Esophagus (tissue), 2 donors: ENCODE measurements at regions not wholly inside any gene's neighbourhood (a gene's known extent, or its start where the extent isn't known, plus 50 kb on each side); places are given as distances from the start of the nearest gene placed in this dataset.

Source experiments
- H3K27ac ChIP-seq, 2 donors: one replicate each; pipeline ENCODE4 v1.5.1; 2013; ENCODE audit warnings: low read depth in 2 of 2, mild to moderate bottlenecking in 2 of 2, inconsistent platforms in 1 of 2, low read length in 1 of 2, moderate library complexity in 1 of 2
- H3K27me3 ChIP-seq, 2 donors: one replicate each; pipeline ENCODE4 v1.6.1; 2013; ENCODE audit warnings: low read length in 2 of 2, control low read depth in 1 of 2, mild to moderate bottlenecking in 1 of 2; ENCODE audit not compliant: insufficient read depth in 2 of 2, control insufficient read depth in 1 of 2
- H3K36me3 ChIP-seq, 2 donors: one replicate each; pipeline ENCODE4 v1.6.1; 2013; ENCODE audit warnings: low read length in 1 of 2; ENCODE audit not compliant: control insufficient read depth in 2 of 2, insufficient read depth in 2 of 2
- H3K4me1 ChIP-seq, 2 donors: one replicate each; pipeline ENCODE4 v1.6.1; 2013; ENCODE audit warnings: low read length in 1 of 2; ENCODE audit not compliant: control insufficient read depth in 2 of 2, insufficient read depth in 2 of 2
- H3K4me3 ChIP-seq, 2 donors: one replicate each; pipeline ENCODE4 v1.5.1; 2013; ENCODE audit warnings: low read length in 2 of 2, mild to moderate bottlenecking in 2 of 2, low read depth in 1 of 2, moderate library complexity in 1 of 2
- H3K9me3 ChIP-seq, 2 donors: one replicate each; pipeline ENCODE4 v1.6.1; 2013; ENCODE audit warnings: mild to moderate bottlenecking in 2 of 2, low read depth in 1 of 2, low read length in 1 of 2, moderate library complexity in 1 of 2; ENCODE audit not compliant: control insufficient read depth in 2 of 2, insufficient read depth in 1 of 2
- WGBS, 2 donors: extraction: QIAGEN DNeasy Blood & Tissue Kit; methylation state at CpG; one replicate each; pipeline ENCODE4 v1.1.7; 2013; 5-methylcytosine and 5-hydroxymethylcytosine counted together
- donor health status: healthy with polysubstance abuse.
- donor health status: Bipolar disorder and iron deficiency.

DNA sequence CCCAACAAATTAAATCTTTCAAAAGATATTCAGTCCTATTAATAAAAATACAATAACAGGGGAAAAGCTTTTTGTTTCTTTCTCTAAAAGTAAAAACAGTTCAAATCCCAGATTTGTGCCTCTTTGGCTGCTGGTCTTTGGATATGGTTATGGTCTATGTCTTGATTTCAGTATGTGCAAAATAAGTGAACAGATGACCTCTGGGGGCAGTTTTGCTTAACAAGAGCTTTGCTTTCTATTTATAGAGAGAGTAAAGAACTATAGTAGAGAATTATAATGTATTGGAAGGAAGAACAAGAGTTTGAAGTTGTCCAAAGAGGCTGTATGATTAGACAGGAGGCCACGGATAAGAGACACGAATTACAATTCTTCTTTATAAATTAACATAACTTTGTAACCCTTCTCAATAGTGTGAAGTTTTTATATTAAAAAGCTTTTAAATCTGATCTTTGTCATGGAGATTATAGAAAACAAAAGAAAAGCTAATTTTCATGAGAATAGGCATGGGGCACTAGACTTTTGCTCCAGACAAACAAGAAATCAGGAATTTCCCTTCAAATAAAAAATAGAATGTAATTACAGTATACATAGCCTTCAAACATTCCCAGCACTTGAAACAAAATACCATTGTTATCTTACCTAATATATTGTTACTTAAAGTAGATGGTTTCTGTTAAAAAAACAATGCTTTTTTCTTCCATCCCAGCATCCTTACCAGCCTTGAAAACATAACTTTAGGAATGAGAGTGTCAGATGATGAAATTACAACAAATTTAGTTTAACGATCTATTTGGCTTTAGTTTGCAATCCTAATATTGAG is 432.7 kb upstream of the ARHGEF26 start:
- Histone ChIP-seq H3K36me3 (no peaks in the 10 kb centered on the region), H3K9me3 (no peaks in the 10 kb centered on the region), H3K27me3 (no peaks in the 10 kb centered on the region), H3K4me3 (no peak overlapping the region), H3K27ac (no peak overlapping the region), H3K4me1 (no peaks in the 10 kb centered on the region)
- WGBS, 2 donors: 79 to 85% methylated on average over 3 of the region's 3 CpGs

DNA sequence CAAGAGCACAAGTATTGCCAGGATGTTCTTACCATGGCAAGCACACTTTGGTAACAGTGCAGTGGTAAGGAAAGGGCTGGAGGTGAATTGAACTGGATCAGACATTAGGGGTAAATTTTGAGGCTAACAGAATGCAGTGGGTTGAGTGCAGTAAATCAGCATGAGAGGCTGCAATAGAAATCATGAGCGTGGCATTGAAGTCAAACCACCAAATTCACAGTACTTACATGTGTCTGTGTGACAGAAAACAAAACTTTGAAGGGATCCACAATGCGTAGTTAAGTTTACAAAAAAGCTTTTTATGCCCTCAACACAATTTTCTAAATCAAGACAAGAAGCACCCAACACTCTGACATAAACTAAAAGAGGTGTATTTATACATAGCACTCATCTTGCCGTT is 428.0 kb upstream of the ARHGEF26 start:
- Histone ChIP-seq H3K9me3 (no peaks in the 10 kb centered on the region), H3K36me3 (no peaks in the 10 kb centered on the region), H3K27me3 (no peaks in the 10 kb centered on the region), H3K27ac (no peak overlapping the region), H3K4me3 (no peak overlapping the region), H3K4me1 (no peaks in the 10 kb centered on the region)
- 79 to 83% methylated on average over 3 of the region's 3 CpGs for WGBS, 2 donors

DNA sequence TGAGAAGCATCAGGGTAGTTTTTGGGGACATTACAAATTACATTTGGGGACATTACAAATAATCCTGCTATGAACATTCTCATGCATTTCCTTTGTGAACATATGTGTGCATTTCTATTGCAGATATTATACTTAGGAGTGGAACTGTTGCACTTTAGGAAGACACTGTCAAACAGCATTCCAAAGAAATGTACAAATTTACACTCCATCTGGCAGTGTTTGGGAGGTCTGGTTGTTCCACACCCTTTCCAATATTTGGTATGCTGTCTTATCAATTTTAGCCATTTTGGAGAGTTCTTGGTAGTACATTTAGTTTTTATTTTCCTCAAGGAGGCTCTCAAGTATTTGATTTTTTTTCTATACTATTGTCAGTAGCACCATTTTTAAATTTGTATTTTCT is 419.1 kb upstream of the ARHGEF26 start:
- Histone ChIP-seq H3K36me3 (no peaks in the 10 kb centered on the region), H3K4me1 (no peaks in the 10 kb centered on the region), H3K27me3 (no peaks in the 10 kb centered on the region), H3K9me3 (no peaks in the 10 kb centered on the region), H3K4me3 (no peak overlapping the region), H3K27ac (no peak overlapping the region)

DNA sequence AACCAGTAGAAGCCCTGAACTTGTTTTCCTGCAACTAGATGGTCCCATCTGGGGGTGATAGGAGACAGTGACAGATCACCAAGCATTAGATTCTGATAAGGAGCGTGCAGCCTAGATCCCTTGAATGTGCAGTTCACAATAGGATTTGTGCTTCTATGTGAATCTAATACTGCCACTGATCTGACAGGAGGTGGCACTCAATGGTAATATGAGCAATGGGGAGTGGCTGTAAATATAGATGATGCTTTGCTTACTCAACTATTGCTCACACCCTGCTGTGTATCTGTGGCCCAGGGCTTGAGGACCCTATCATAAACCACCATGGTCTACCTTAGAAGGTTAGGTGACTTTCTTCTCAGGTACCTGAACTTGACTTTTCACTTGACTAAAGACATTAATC is 417.1 kb upstream of the ARHGEF26 start:
- WGBS, 2 donors: 38 to 73% methylated on average over 1 of the region's 1 CpG
- no peak overlapping the region for H3K27ac ChIP-seq
- H3K4me3 ChIP-seq: no peak overlapping the region
- no peaks in the 10 kb centered on the region for H3K4me1 ChIP-seq
- H3K9me3 ChIP-seq: no peaks in the 10 kb centered on the region
- no peaks in the 10 kb centered on the region for H3K36me3 ChIP-seq
- no peaks in the 10 kb centered on the region for H3K27me3 ChIP-seq

DNA sequence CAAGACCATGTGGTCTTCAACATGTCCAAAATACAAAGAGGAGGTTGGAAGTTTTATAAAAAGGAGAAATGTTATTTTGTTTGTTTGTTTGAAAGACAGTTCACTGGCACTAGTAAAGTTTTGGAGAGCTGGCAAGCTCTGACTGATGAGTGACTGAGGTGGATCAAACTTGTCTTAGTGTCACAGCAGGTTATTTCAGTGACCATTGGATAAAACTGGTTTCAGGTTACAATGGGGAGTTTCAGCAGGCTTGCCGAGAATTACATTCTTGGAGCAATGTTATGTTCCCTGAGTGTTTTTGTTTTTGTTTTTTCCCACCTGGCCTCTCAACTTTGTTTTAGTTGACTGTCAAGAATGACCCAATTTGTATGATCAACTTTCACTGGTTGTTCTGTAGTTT is 414.5 kb upstream of the ARHGEF26 start:
- 42 to 43% methylated on average over 1 of the region's 1 CpG for WGBS, 2 donors
- Histone ChIP-seq H3K27me3 (no peaks in the 10 kb centered on the region), H3K4me1 (no peaks in the 10 kb centered on the region), H3K27ac (no peak overlapping the region), H3K9me3 (no peaks in the 10 kb centered on the region), H3K4me3 (no peak overlapping the region), H3K36me3 (no peaks in the 10 kb centered on the region)

DNA sequence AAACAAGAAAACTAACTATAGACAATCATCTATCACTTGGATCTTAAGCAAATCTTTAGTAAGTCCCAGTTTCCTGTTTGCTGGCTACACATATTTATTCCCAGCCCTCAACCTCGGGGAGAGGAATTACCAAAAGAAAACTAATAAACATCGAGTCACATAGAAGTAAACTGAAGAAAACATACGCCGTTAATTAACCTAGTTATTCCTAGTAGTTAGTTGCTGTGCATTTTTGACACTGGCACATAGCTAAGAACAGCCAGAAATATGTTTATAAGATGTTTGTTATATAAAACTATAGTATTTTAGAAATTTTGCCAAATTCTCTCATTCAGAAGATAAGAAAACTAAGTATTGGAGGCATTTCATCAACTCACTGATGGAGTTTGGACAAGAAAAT is 407.2 kb upstream of the ARHGEF26 start:
- Histone ChIP-seq H3K4me3 (no peak overlapping the region), H3K9me3 (no peaks in the 10 kb centered on the region), H3K27ac (no peak overlapping the region), H3K27me3 (no peaks in the 10 kb centered on the region), H3K36me3 (no peaks in the 10 kb centered on the region), H3K4me1 (no peaks in the 10 kb centered on the region)
- 68 to 72% methylated on average over 4 of the region's 4 CpGs for WGBS, 2 donors

DNA sequence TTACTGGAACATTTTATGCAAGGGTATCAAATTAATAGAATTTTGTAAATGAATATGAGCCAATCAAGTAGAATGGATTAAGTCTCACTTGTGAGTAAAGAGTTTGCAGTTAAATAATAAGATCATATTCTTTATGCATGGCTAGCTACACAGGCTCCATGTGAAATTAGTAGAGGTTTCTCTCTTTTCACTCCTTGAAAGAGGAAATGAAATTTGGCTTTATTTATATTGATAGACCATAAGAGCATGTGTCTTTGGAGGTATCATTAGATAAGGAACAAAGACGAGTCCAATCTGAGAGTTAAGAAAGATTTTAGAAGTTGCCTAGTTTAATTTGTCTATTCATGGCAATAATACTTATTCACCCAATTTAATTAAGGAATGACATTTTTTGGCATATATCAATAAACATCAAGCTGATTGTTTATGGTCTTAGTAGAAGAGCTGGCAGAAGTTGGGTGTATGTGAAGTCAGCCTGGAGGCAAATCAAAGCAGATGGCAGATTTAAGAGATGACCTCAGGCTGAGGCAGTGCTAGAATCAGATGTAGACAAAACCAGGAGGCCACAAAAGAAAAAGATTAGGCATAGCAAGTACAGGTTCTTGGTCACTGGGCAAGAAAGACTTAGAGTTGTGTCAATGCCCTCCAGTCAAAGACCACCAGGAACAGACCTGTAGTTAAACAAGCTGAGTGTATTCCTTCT is 406.5 kb upstream of the ARHGEF26 start:
- 63 to 74% methylated on average over 1 of the region's 1 CpG for WGBS, 2 donors
- H3K36me3 ChIP-seq: no peaks in the 10 kb centered on the region
- no peak overlapping the region for H3K4me3 ChIP-seq
- H3K9me3 ChIP-seq: no peaks in the 10 kb centered on the region
- no peak overlapping the region for H3K27ac ChIP-seq
- H3K4me1 ChIP-seq: no peaks in the 10 kb centered on the region
- no peaks in the 10 kb centered on the region for H3K27me3 ChIP-seq

DNA sequence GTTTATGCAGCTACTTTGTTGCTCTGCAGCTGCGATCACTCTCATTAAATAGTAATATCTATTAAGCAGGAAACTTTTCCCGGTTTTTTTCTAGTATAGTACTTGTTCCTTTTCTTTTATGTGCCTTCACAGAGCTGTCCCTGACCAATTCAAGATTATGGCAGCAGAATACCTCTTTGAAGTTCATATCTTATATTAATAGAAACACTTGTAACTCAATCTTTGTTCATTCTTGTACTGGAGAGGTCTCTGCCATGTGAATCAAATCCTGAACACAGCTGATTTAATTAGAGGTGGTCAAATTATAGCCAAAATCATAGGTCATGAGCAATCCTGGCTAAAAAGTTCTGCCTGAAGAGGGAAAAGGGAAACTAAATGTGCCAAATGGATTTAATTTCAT is 399.0 kb upstream of the ARHGEF26 start:
- no peaks in the 10 kb centered on the region for H3K27me3 ChIP-seq
- WGBS, 2 donors: 50 to 74% methylated on average over 2 of the region's 2 CpGs

DNA sequence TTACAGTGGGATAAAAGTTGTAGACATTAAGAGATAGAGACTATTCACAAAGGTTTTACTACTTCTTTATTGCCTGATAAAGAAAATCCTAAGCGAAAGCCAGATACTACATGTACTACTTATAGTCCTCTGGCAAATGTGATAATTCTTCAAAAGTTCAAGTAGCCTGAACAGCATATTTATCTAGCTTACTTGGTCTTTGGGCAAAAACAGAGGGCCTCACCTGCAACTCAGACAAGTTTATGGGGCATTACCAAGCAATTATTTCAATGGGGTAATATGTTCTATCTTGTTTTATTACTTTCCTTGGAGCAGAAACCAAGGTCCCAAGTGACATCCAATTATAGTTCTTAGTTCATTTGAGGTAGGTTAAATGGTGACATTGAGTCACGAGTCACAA is 390.1 kb upstream of the ARHGEF26 start:
- H3K36me3 ChIP-seq: no peaks in the 10 kb centered on the region
- no peaks in the 10 kb centered on the region for H3K4me1 ChIP-seq
- no peak overlapping the region for H3K4me3 ChIP-seq
- H3K9me3 ChIP-seq: no peaks in the 10 kb centered on the region
- WGBS, 2 donors: 70 to 89% methylated on average over 2 of the region's 2 CpGs
- H3K27me3 ChIP-seq: no peaks in the 10 kb centered on the region
- H3K27ac ChIP-seq: no peak overlapping the region

More for the DNA sequence above, 399.0 kb upstream of the ARHGEF26 start:
- no peaks in the 10 kb centered on the region for H3K9me3 ChIP-seq
- no peaks in the 10 kb centered on the region for H3K4me1 ChIP-seq
- no peaks in the 10 kb centered on the region for H3K36me3 ChIP-seq
- no peak overlapping the region for H3K27ac ChIP-seq
- H3K4me3 ChIP-seq: no peak overlapping the region
